Calu3 (cell line): ENCODE measurements at regions not wholly inside any gene's neighbourhood (a gene's known extent, or its start where the extent isn't known, plus 50 kb on each side); places are given as distances from the start of the nearest gene placed in this dataset.
A peak's percentile ranks its signal among the peaks of the same experiment; 100 is the strongest.

Experiments used
- BruUV-seq: library from RNA; stranded (reverse); fragments of 400-500 nt; replicated peaks from 2 replicates; lab custom pipeline; 2021; lab: Mats Ljungman, UMichigan
- CTCF ChIA-PET: fragments of 300-600 bp; sonication (Branson Sonifier 250); formaldehyde crosslinking; loops from one replicate; lab custom pipeline; 2022; ENCODE audit warnings: antibody characterized with exemption; lab: Charles Lee
- DNase-seq: peaks from one replicate; pipeline ENCODE4 v3.0.0; 2022
- H3K27ac Mint-ChIP-seq: one replicate; pipeline ENCODE4 v1.8.0; 2022; ENCODE audit warnings: mixed read lengths; ENCODE audit not compliant: unreplicated experiment
- H3K27me3 Mint-ChIP-seq: one replicate; pipeline ENCODE4 v1.8.0; 2022; ENCODE audit warnings: mixed read lengths; ENCODE audit not compliant: unreplicated experiment
- H3K36me3 Mint-ChIP-seq: one replicate; pipeline ENCODE4 v1.8.0; 2022; ENCODE audit warnings: mild to moderate bottlenecking, moderate library complexity, mixed read lengths; ENCODE audit not compliant: insufficient read depth, unreplicated experiment
- H3K4me1 Mint-ChIP-seq: one replicate; pipeline ENCODE4 v1.8.0; 2022; ENCODE audit warnings: mild to moderate bottlenecking, low read depth, mixed read lengths; ENCODE audit not compliant: unreplicated experiment
- H3K4me3 Mint-ChIP-seq: one replicate; pipeline ENCODE4 v1.8.0; 2022; ENCODE audit warnings: mild to moderate bottlenecking, low read depth, moderate library complexity, mixed read lengths; ENCODE audit not compliant: unreplicated experiment
- H3K9me3 Mint-ChIP-seq: one replicate; pipeline ENCODE4 v1.8.0; 2022; ENCODE audit warnings: low read depth, mixed read lengths; ENCODE audit not compliant: unreplicated experiment
- intact Hi-C: fragments of 100-400 bp; cut with micrococcal nuclease; formaldehyde crosslinking; loops from one replicate; pipeline ENCODE4 v1.10.0; 2022; ENCODE audit not compliant: unreplicated experiment
- TF ChIP-seq, protein P1 (sequence below): fragments of 200-600 bp; IDR thresholded peaks from one replicate; pipeline ENCODE4 v1.8.0; 2022; ENCODE audit warnings: antibody characterized with exemption; ENCODE audit not compliant: unreplicated experiment

- H3K4me1 Mint-ChIP-seq: peaks cover 30% of the 10 kb centered on the region
- CTCF ChIA-PET: interaction anchor here (0.6 to 1.4 kb wide), 7 partner anchors 12 to 1299 kb away, joined by 3 to 6 read pairs (median 4); partner anchors contain the start of gene SOX4
- no TSS peak for BruUV-seq
- peak overlapping the region; percentile 95 for H3K27ac Mint-ChIP-seq
- TF ChIP-seq, protein P1, sequence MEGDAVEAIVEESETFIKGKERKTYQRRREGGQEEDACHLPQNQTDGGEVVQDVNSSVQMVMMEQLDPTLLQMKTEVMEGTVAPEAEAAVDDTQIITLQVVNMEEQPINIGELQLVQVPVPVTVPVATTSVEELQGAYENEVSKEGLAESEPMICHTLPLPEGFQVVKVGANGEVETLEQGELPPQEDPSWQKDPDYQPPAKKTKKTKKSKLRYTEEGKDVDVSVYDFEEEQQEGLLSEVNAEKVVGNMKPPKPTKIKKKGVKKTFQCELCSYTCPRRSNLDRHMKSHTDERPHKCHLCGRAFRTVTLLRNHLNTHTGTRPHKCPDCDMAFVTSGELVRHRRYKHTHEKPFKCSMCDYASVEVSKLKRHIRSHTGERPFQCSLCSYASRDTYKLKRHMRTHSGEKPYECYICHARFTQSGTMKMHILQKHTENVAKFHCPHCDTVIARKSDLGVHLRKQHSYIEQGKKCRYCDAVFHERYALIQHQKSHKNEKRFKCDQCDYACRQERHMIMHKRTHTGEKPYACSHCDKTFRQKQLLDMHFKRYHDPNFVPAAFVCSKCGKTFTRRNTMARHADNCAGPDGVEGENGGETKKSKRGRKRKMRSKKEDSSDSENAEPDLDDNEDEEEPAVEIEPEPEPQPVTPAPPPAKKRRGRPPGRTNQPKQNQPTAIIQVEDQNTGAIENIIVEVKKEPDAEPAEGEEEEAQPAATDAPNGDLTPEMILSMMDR: no peak
- H3K36me3 Mint-ChIP-seq: peaks cover 10% of the 10 kb centered on the region
- DNase-seq: peak; percentile 22
- H3K27me3 Mint-ChIP-seq: no peaks in the 10 kb centered on the region
- no peak overlapping the region for H3K4me3 Mint-ChIP-seq
- intact Hi-C loops: no loop called here
- no peaks in the 10 kb centered on the region for H3K9me3 Mint-ChIP-seq
Measured at GRCh38 chr6:22892452-22892851, 323.1 kb downstream of the HDGFL1 start.

- intact Hi-C loops: no loop called here
- H3K4me1 Mint-ChIP-seq: peaks cover 22% of the 10 kb centered on the region
- CTCF ChIA-PET: no interaction called here
- no peaks in the 10 kb centered on the region for H3K9me3 Mint-ChIP-seq
- TF ChIP-seq, protein P1: no peak
- peaks cover 8% of the 10 kb centered on the region for H3K36me3 Mint-ChIP-seq
- BruUV-seq: no TSS peak
- DNase-seq: no peak
- no peak overlapping the region for H3K27ac Mint-ChIP-seq
- H3K4me3 Mint-ChIP-seq: no peak overlapping the region
- H3K27me3 Mint-ChIP-seq: no peaks in the 10 kb centered on the region
Measured at GRCh38 chr6:22896696-22897095, 327.3 kb downstream of the HDGFL1 start.

DNA sequence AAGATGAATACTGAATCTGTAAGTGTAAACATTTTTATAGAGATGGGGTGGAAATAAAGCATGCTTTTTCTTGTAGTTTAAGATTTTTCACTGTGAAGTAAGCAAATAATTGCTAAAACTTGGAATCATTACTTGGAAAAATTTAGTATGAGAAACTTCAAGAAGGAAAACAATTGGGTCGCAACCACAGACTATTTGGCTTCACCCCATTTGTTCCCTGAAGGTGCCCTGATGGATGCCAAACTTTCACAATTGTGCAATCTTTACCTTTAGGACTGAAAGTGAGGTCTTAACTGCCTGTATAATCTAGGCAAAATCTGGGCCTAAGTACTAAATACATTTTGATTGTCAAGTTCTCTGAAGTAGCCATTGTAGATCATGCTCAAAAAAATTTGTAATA is 330.1 kb downstream of the HDGFL1 start:
- intact Hi-C loops: no loop called here
- no peaks in the 10 kb centered on the region for H3K27me3 Mint-ChIP-seq
- CTCF ChIA-PET: no interaction called here
- H3K4me1 Mint-ChIP-seq: peaks cover 17% of the 10 kb centered on the region
- no peak overlapping the region for H3K4me3 Mint-ChIP-seq
- H3K9me3 Mint-ChIP-seq: no peaks in the 10 kb centered on the region
- no TSS peak for BruUV-seq
- no peaks in the 10 kb centered on the region for H3K36me3 Mint-ChIP-seq
- no peak overlapping the region for H3K27ac Mint-ChIP-seq
- DNase-seq: no peak
- TF ChIP-seq, protein P1: no peak

- no peak for DNase-seq
- TF ChIP-seq, protein P1: no peak
- no peaks in the 10 kb centered on the region for H3K27me3 Mint-ChIP-seq
- BruUV-seq: no TSS peak
- H3K4me3 Mint-ChIP-seq: no peak overlapping the region
- peaks cover 5% of the 10 kb centered on the region for H3K9me3 Mint-ChIP-seq
- peaks cover 31% of the 10 kb centered on the region for H3K4me1 Mint-ChIP-seq
- intact Hi-C loops: loop anchor here (1.0 kb wide), 1 partner anchor 76 kb away; no protein-coding TSS in a partner anchor
- no peak overlapping the region for H3K27ac Mint-ChIP-seq
- CTCF ChIA-PET: interaction anchor here (0.8 kb wide), 1 partner anchor 77 kb away, joined by 3 read pairs; no protein-coding TSS in a partner anchor
- H3K36me3 Mint-ChIP-seq: no peaks in the 10 kb centered on the region
Measured at GRCh38 chr6:22903826-22904225, 334.5 kb downstream of the HDGFL1 start.
